ENCODE measurements at regions not wholly inside any gene's neighbourhood (a gene's known extent, or its start where the extent isn't known, plus 50 kb on each side); places are given as distances from the start of the nearest gene placed in this dataset.

DNA sequence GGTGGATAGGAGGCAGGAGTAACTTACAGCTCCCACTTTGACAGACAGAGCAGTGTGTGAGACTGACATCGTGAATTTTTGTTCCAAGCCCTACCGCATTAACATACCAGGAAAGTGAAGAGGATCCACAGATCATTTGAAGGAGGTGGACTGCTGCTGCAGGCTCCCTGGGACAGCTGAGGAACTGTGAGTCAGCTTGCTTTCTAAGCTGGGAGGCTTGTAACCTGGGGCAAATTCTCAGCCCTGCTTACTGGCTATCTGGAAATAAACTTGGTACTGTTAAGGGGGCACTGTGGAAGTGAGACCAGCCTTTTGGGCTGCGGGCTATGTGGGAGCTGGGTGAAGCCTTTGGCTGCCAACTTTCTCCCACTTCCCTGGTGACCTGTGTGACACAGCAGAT is 1202.5 kb downstream of the DNAJB9 start:
- DNase-seq, result no peak
- intact Hi-C loops (cut with DNase I; ENCODE audit: low total_unique reads), result no loop called here
- H3K4me1 ChIP-seq, result no peaks in the 10 kb centered on the region

GRCh38 chr7:109782806-109783205 is 1213.1 kb downstream of the DNAJB9 start:
- Histone ChIP-seq H3K4me3 (no peak overlapping the region), H3K4me1 (no peaks in the 10 kb centered on the region), H3K27ac (no peak overlapping the region), H3K9me3 (no peaks in the 10 kb centered on the region), H3K27me3 (no peaks in the 10 kb centered on the region), H3K36me3 (no peaks in the 10 kb centered on the region)
- no peak for TF ChIP-seq CTCF (IDR thresholded peaks at IDR 0.05)
- DNase-seq, result no peak
- intact Hi-C loops (cut with DNase I; ENCODE audit: low total_unique reads), result no loop called here

More for the DNA sequence above, 1202.5 kb downstream of the DNAJB9 start:
- no peak overlapping the region for H3K4me3 ChIP-seq
- no peaks in the 10 kb centered on the region for H3K36me3 ChIP-seq
- no peaks in the 10 kb centered on the region for H3K27me3 ChIP-seq
- TF ChIP-seq CTCF (IDR thresholded peaks at IDR 0.05), result no peak
- H3K9me3 ChIP-seq, result peaks cover 0 to 9% (median 5%) of the 10 kb centered on the region in 3 donors
- no peak overlapping the region for H3K27ac ChIP-seq

DNA sequence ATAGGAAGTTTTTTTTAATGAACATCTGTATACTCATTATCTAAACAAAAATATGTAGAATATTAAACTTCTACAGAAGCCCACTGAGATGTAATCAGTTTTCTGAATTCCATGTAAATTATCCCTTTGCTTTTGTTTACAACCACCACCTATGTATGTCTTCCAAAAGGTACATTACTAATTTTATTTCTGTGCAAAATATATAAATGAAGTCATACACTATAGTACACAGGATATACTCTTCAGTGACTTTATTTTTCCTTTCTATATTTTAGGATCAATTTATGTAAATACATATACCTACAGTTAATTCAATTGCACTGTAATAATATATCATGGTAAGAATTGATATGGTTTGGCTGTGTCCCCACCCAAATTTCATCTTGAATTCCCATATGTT is 1236.9 kb downstream of the DNAJB9 start:
- Histone ChIP-seq H3K4me3 (no peak overlapping the region), H3K27ac (no peak overlapping the region), H3K36me3 (no peaks in the 10 kb centered on the region), H3K27me3 (no peaks in the 10 kb centered on the region), H3K4me1 (no peaks in the 10 kb centered on the region), H3K9me3 (no peaks in the 10 kb centered on the region)
- intact Hi-C loops (cut with DNase I; ENCODE audit: low total_unique reads), result no loop called here
- no peak for TF ChIP-seq CTCF (IDR thresholded peaks at IDR 0.05)
- no peak for DNase-seq

DNA sequence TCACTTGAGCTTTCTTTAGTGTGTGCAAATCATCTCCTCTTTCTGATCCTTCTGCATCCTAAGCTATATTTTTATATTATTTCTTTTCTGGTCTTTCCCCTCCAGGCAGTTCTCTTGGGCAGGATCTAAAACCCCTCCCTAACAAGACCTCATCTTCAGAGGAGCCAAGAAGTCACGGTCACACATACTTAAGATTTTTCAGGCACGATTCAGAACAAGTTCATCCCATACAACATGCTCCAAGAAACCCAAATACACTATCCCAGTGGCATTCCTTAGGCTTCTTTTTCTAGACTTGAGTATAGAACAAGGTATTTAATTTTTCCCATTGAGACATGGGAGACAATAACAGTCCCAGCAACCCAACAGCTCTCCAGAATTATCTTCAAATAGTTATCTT is 1251.5 kb downstream of the DNAJB9 start:
- DNase-seq, result no peak
- Histone ChIP-seq H3K9me3 (peaks cover 0 to 19% (median 0%) of the 10 kb centered on the region in 3 donors), H3K4me1 (no peaks in the 10 kb centered on the region), H3K36me3 (no peaks in the 10 kb centered on the region), H3K4me3 (no peak overlapping the region), H3K27me3 (no peaks in the 10 kb centered on the region), H3K27ac (no peak overlapping the region)
- TF ChIP-seq CTCF (IDR thresholded peaks at IDR 0.05), result no peak
- intact Hi-C loops (cut with DNase I; ENCODE audit: low total_unique reads), result no loop called here

GRCh38 chr7:109834851-109835250 is 1256.1 kb upstream of the LRRN3 start:
- TF ChIP-seq CTCF (IDR thresholded peaks at IDR 0.05), result no peak
- Histone ChIP-seq H3K9me3 (no peaks in the 10 kb centered on the region), H3K27me3 (no peaks in the 10 kb centered on the region), H3K4me1 (no peaks in the 10 kb centered on the region), H3K36me3 (no peaks in the 10 kb centered on the region), H3K27ac (no peak overlapping the region), H3K4me3 (no peak overlapping the region)
- intact Hi-C loops (cut with DNase I; ENCODE audit: low total_unique reads), result no loop called here
- no peak for DNase-seq

GRCh38 chr7:109835577-109835976 is 1255.3 kb upstream of the LRRN3 start:
- no peak for TF ChIP-seq CTCF (IDR thresholded peaks at IDR 0.05)
- Histone ChIP-seq H3K27me3 (no peaks in the 10 kb centered on the region), H3K4me3 (no peak overlapping the region), H3K27ac (no peak overlapping the region), H3K36me3 (no peaks in the 10 kb centered on the region), H3K9me3 (no peaks in the 10 kb centered on the region), H3K4me1 (no peaks in the 10 kb centered on the region)
- intact Hi-C loops (cut with DNase I; ENCODE audit: low total_unique reads), result no loop called here
- no peak for DNase-seq

Measured in tibial artery (tissue), 4 donors.